Heart right ventricle (tissue), 16 donors: ENCODE measurements at regions not wholly inside any gene's neighbourhood (a gene's known extent, or its start where the extent isn't known, plus 50 kb on each side); places are given as distances from the start of the nearest gene placed in this dataset.

Source experiments
- ATAC-seq, 8 donors: fragments of 200-7000 bp; cut with Tn5 transposase; one replicate each; pipeline ENCODE4 v1.9.1; 2020; ENCODE audit warnings: mild to moderate bottlenecking in 8 of 8, moderate library complexity in 8 of 8, moderate number of reproducible peaks in 1 of 8
- DNase-seq, 2 donors: peaks; one replicate each; pipeline ENCODE4 v3.0.0-alpha.2; 2020
- H3K27ac ChIP-seq, 10 donors: fragments of 200-600 bp; sonication (generic) in 2 of 10; one replicate each; pipeline versions ENCODE4 v1.5.0 to v1.8.0; 2020 to 2022; ENCODE audit warnings: mild to moderate bottlenecking in 3 of 10
- H3K27me3 ChIP-seq, 7 donors: fragments of 200-600 bp; one replicate each; pipeline ENCODE4 v1.8.0; 2021 to 2022; ENCODE audit warnings: mild to moderate bottlenecking in 2 of 7
- H3K36me3 ChIP-seq, 9 donors: fragments of 200-600 bp; sonication (generic) in 1 of 9; one replicate each; pipeline versions ENCODE4 v1.5.0 to v1.8.0; 2020 to 2022; ENCODE audit warnings: mild to moderate bottlenecking in 2 of 9
- H3K4me1 ChIP-seq, 9 donors: fragments of 200-600 bp; sonication (generic) in 1 of 9; one replicate each; pipeline versions ENCODE4 v1.5.0 to v1.8.0; 2020 to 2022; ENCODE audit warnings: mild to moderate bottlenecking in 4 of 9
- H3K4me3 ChIP-seq, 10 donors: fragments of 200-600 bp; sonication (generic) in 2 of 10; one replicate each; pipeline versions ENCODE4 v1.5.0 to v1.8.0; 2020 to 2022; ENCODE audit warnings: mild to moderate bottlenecking in 7 of 10, moderate library complexity in 2 of 10
- H3K9me3 ChIP-seq, 11 donors: fragments of 200-600 bp in 10 of 11; sonication (generic) in 2 of 11; one replicate each; pipeline versions ENCODE4 v1.5.0 to v1.8.0; 2013 to 2022; ENCODE audit warnings: mild to moderate bottlenecking in 2 of 11, control low read depth in 1 of 11, moderate library complexity in 1 of 11
- CTCF ChIP-seq, 9 donors: fragments of 200-600 bp; sonication (generic) in 2 of 9; IDR thresholded peaks; one replicate each; pipeline versions ENCODE4 v1.5.0 to v1.8.0; 2021 to 2022; ENCODE audit warnings: antibody characterized with exemption in 9 of 9, mild to moderate bottlenecking in 5 of 9, moderate library complexity in 1 of 9
- WGBS, 2 donors: extraction: QIAGEN DNeasy Blood & Tissue Kit; methylation state at CpG; one replicate each; pipeline ENCODE4 v1.1.7; 2013; ENCODE audit warnings: inconsistent platforms in 1 of 2; 5-methylcytosine and 5-hydroxymethylcytosine counted together
- intact Hi-C, 10 donors: fragments of 100-400 bp; cut with DNase I; formaldehyde crosslinking; loops; one replicate each; pipeline versions ENCODE4 v1.11.1 to v1.14.2; 2022
- donor health status: Arrhythmogenic right ventricular cardiomyopathy.
- donor health status: ischemic (EF 13 %, LVEDD 7.1; RV severe dilation, severe dysfunction).
- donor health status: healthy with polysubstance abuse.
- donor health status: DM: no; HTN: yes; CAD: no.
- donor health status: DM: no; HTN: no; CAD: no.
- donor health status: ischemic (EF 25% LVEDD 6.9; RV normal size, moderate dysfunction).
- donor health status: ischemic (EF 25% LVEDD 5.7; RV mildly dilated, moderate dysfunction).
- donor health status: healthy.
- donor health status: DM: yes; HTN: yes; CAD: no.
- donor health status: Ischemic cardiomyopathy.
- donor health status: ischemic (EF 35%, LVEDD 5.7; RV mildly dilated, moderate dysfunction).
- donor health status: nonischemic (EF 11% LVEDD 7.7; RV severe dilation, severe dysfunction).
- donor health status: DM: yes; HTN: yes; CAD: no.
- donor health status: PGD.
- donor health status: ischemic (EF 29% LVEDD 5.4; RV normal size, mild dysfunction).
- donor health status: nonischemic (EF 23%, LVEDD 6.1; RV moderate dilation, normal function).

- no peak for ATAC-seq
- 96 to 97% methylated on average over 3 of the region's 3 CpGs for WGBS, 2 donors
Observed at GRCh38 chr2:145561152-145561551, 1041.2 kb upstream of the ZEB2 start.

GRCh38 chr2:145558617-145559350 is 1038.9 kb upstream of the ZEB2 start:
- ATAC-seq, result no peak
- 66 to 73% methylated on average over 1 of the region's 1 CpG for WGBS, 2 donors
- H3K4me1 ChIP-seq, result no peaks in the 10 kb centered on the region
- H3K36me3 ChIP-seq, result no peaks in the 10 kb centered on the region
- no peaks in the 10 kb centered on the region for H3K9me3 ChIP-seq
- no peak overlapping the region for H3K4me3 ChIP-seq
- no peaks in the 10 kb centered on the region for H3K27me3 ChIP-seq
- H3K27ac ChIP-seq, result no peak overlapping the region
- TF ChIP-seq CTCF (IDR thresholded peaks at IDR 0.05), result no peak
- intact Hi-C loops, result no loop called here
- DNase-seq, result no peak

More at GRCh38 chr2:145561152-145561551, 1041.2 kb upstream of the ZEB2 start:
- intact Hi-C loops, result no loop called here
- DNase-seq, result no peak
- H3K27me3 ChIP-seq, result no peaks in the 10 kb centered on the region
- no peak overlapping the region for H3K4me3 ChIP-seq
- no peaks in the 10 kb centered on the region for H3K36me3 ChIP-seq
- H3K27ac ChIP-seq, result no peak overlapping the region
- no peaks in the 10 kb centered on the region for H3K4me1 ChIP-seq
- H3K9me3 ChIP-seq, result no peaks in the 10 kb centered on the region
- TF ChIP-seq CTCF (IDR thresholded peaks at IDR 0.05), result no peak

- no peak for DNase-seq
- Histone ChIP-seq H3K4me3 (no peak overlapping the region), H3K4me1 (no peaks in the 10 kb centered on the region), H3K27me3 (no peaks in the 10 kb centered on the region), H3K9me3 (no peaks in the 10 kb centered on the region), H3K36me3 (no peaks in the 10 kb centered on the region), H3K27ac (no peak overlapping the region)
- no peak for ATAC-seq
- 92 to 94% methylated on average over 1 of the region's 1 CpG for WGBS, 2 donors
- no peak for TF ChIP-seq CTCF (IDR thresholded peaks at IDR 0.05)
- intact Hi-C loops, result no loop called here
Observed at GRCh38 chr2:145555360-145555759, 1035.4 kb upstream of the ZEB2 start.

GRCh38 chr2:145551686-145552085 is 1031.8 kb upstream of the ZEB2 start:
- no peaks in the 10 kb centered on the region for H3K36me3 ChIP-seq
- ATAC-seq, result no peak
- intact Hi-C loops, result no loop called here
- H3K27ac ChIP-seq, result no peak overlapping the region
- no peaks in the 10 kb centered on the region for H3K27me3 ChIP-seq
- no peak for TF ChIP-seq CTCF (IDR thresholded peaks at IDR 0.05)
- peaks cover 0 to 2% (median 0%) of the 10 kb centered on the region in 11 donors for H3K9me3 ChIP-seq
- no peak overlapping the region for H3K4me3 ChIP-seq
- H3K4me1 ChIP-seq, result no peaks in the 10 kb centered on the region
- no peak for DNase-seq
- 87 to 91% methylated on average over 2 of the region's 2 CpGs for WGBS, 2 donors
